Left lung (tissue), 4 donors: ENCODE measurements at regions not wholly inside any gene's neighbourhood (a gene's known extent, or its start where the extent isn't known, plus 50 kb on each side); places are given as distances from the start of the nearest gene placed in this dataset.

Experiments used
- ATAC-seq: fragments of 200-7000 bp; cut with Tn5 transposase; one replicate; pipeline ENCODE4 v1.9.1; 2020; ENCODE audit warnings: moderate library complexity
- DNase-seq, 4 donors: peaks; one replicate each; pipeline ENCODE4 v3.0.0-alpha.2; 2013 to 2020
- H3K27ac ChIP-seq, 2 donors: fragments of 200-600 bp; sonication (generic) in 1 of 2; one replicate each; pipeline versions ENCODE4 v1.5.0 to v1.8.0; 2020 to 2021
- H3K27me3 ChIP-seq, 2 donors: fragments of 200-600 bp; sonication (generic) in 1 of 2; one replicate each; pipeline versions ENCODE4 v1.5.0 to v1.8.0; 2020 to 2021
- H3K36me3 ChIP-seq, 2 donors: fragments of 200-600 bp; sonication (generic) in 1 of 2; one replicate each; pipeline versions ENCODE4 v1.5.0 to v1.8.0; 2020 to 2021
- H3K4me1 ChIP-seq, 2 donors: fragments of 200-600 bp; one replicate each; pipeline ENCODE4 v1.8.0; 2021
- H3K4me3 ChIP-seq, 2 donors: fragments of 200-600 bp; sonication (generic) in 1 of 2; one replicate each; pipeline versions ENCODE4 v1.5.0 to v1.8.0; 2020 to 2021; ENCODE audit warnings: mild to moderate bottlenecking in 1 of 2
- H3K9me3 ChIP-seq, 2 donors: fragments of 200-600 bp; sonication (generic) in 1 of 2; one replicate each; pipeline versions ENCODE4 v1.5.0 to v1.8.0; 2020 to 2021
- intact Hi-C, 2 donors: fragments of 100-400 bp; cut with DNase I; formaldehyde crosslinking; loops; one replicate each; pipeline versions ENCODE4 v1.11.2 to v1.14.2; 2022
- TF ChIP-seq, protein P1 (sequence below), 2 donors: fragments of 200-600 bp; sonication (generic) in 1 of 2; IDR thresholded peaks; one replicate each; pipeline versions ENCODE4 v1.5.0 to v1.8.0; 2021; ENCODE audit warnings: antibody characterized with exemption in 2 of 2
- donor health status: DM: no; HTN: yes; CAD: no.
- donor health status: DM: no; HTN: no; CAD: no.

DNA sequence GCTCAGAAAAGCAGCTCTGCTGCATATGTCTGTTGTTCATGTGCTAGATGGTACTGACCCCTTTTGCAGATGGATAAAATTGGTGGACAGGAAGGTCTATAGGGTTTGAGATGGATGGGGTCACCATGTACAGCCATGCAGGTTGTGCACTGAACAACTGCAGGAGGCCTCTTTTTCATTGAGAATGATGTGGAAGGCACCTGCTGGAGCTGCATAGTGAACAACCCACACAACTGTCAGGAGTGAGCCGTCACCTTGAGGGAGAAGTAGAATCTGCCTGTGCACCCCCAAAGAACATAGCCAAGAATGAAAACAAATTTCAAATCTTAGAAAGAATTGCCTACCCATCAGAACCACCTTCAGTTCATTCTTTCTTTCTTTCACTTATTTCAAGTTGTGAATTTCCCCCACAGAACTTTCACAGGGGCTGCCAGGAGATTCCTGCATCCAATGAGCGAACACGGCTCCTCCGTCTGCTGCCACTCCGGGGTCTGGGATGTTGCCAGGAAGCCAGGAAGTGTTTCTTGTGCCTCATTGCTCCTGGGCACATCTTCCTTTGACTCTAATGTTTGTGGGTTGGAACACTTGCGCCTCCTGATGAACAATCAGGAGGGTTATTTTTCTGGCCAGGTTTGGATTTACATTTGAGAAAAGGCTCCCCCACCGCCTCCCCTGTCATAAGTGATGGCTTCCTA lies 53.7 kb upstream of the DOCK1 start:
- Histone ChIP-seq H3K4me3 (no peak overlapping the region), H3K4me1 (no peaks in the 10 kb centered on the region), H3K9me3 (no peaks in the 10 kb centered on the region), H3K27me3 (no peaks in the 10 kb centered on the region), H3K36me3 (no peaks in the 10 kb centered on the region), H3K27ac (no peak overlapping the region)
- intact Hi-C loops, result no loop called here
- no peak for DNase-seq
- TF ChIP-seq, protein P1, sequence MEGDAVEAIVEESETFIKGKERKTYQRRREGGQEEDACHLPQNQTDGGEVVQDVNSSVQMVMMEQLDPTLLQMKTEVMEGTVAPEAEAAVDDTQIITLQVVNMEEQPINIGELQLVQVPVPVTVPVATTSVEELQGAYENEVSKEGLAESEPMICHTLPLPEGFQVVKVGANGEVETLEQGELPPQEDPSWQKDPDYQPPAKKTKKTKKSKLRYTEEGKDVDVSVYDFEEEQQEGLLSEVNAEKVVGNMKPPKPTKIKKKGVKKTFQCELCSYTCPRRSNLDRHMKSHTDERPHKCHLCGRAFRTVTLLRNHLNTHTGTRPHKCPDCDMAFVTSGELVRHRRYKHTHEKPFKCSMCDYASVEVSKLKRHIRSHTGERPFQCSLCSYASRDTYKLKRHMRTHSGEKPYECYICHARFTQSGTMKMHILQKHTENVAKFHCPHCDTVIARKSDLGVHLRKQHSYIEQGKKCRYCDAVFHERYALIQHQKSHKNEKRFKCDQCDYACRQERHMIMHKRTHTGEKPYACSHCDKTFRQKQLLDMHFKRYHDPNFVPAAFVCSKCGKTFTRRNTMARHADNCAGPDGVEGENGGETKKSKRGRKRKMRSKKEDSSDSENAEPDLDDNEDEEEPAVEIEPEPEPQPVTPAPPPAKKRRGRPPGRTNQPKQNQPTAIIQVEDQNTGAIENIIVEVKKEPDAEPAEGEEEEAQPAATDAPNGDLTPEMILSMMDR (IDR thresholded peaks at IDR 0.05), result no peak
- no peak for ATAC-seq

DNA sequence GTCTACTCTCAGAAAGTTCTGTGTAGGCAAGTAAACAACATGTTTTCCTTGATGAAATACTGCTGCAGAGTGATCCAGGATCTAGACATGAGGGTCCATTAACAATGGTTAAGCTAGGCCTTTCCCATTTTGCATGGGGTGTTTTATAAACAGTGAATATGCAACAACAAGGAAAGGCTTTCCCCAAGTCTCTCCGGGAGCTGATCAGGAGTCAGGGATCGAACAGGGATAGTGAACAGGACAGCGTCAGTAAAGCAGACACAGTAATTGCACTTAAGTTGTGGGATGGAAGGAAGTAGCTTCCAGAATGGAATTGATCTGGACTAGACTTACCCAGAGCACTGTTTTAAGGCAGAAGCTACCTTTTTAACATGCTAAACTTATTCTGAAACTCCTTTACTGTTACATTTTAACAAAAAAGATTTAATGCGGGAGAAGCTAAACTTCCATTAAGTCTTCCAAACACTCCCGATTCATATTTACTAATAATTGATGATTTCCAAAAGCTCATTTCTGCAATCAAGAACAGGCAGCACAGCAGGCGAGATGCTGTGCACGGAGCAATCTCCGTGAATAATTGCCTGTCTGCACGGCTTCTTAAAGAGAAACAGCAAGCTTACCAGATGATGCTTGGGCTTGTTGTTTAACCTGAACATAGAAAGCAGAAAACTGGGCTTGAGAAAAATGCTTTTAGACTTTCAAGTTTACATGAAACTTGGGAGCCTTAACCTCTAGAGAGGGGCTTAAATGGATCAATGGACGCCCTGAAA lies 50.3 kb upstream of the DOCK1 start:
- TF ChIP-seq, protein P1 (IDR thresholded peaks at IDR 0.05), result no peak
- ATAC-seq, result no peak

More for the DNA sequence above, 50.3 kb upstream of the DOCK1 start:
- Histone ChIP-seq H3K27me3 (no peaks in the 10 kb centered on the region), H3K9me3 (peaks cover 0 to 8% of the 10 kb centered on the region in 2 donors), H3K27ac (no peak overlapping the region), H3K4me1 (no peaks in the 10 kb centered on the region), H3K4me3 (no peak overlapping the region), H3K36me3 (no peaks in the 10 kb centered on the region)
- intact Hi-C loops, result no loop called here
- DNase-seq, result no peak
